ENCODE measurements at regions not wholly inside any gene's neighbourhood (a gene's known extent, or its start where the extent isn't known, plus 50 kb on each side); places are given as distances from the start of the nearest gene placed in this dataset.
"Not testable (repeated sequence)": the region's sequence is repeated elsewhere in the genome, so short reads cannot be mapped to it uniquely, and the experiment has no call there.

- no peak for DNase-seq (ENCODE audit: extremely low read depth, low read depth, low spot score)
Measured at GRCh38 chr3:146382386-146382785, 87.0 kb downstream of the PLSCR2 start.

- DNase-seq (ENCODE audit: extremely low read depth, low read depth, low spot score): no peak
Measured at GRCh38 chr3:146380046-146380445, 89.3 kb downstream of the PLSCR2 start.

DNA sequence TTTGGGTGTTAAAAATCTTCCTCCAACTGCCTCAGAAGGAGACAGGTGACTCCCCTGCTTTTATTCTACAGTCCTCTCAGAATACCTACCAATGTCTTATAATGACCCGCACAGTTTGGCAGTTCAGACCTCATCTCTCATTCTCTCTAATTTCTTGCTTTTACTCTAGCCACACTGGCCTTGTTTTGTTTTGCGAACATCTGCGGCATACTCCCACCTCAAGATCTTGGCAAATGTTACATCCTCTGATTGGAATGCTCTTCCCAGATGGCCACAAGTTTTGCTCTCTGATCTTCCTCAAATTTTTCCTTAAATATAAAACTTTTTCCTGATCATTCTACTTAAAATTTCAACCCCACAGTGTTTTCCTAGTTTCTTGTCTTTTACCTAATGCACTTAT is 94.1 kb downstream of the PLSCR2 start:
- DNase-seq (ENCODE audit: extremely low read depth, low read depth, low spot score): no peak

DNA sequence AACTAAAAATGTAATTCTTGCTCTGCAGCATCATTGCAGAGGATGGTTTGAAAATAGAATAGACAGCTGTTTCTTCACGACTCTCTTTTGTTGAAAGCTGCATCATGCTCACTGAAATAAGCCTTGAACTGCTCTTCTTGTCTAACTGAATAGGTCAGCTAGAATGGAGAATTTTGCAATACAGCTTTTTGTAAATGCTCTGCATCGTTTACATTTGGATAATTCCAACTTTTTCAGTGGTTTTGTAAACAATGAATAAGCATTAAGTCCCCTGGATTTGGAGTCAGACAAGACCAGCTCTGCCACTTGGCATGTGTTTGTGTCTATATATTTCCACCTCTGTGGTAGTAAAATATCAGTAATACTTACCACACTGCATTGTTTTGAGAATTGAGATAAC is 95.2 kb downstream of the PLSCR2 start:
- DNase-seq (ENCODE audit: extremely low read depth, low read depth, low spot score): no peak

GRCh38 chr3:146371902-146372301 is 97.5 kb downstream of the PLSCR2 start:
- DNase-seq (ENCODE audit: extremely low read depth, low read depth, low spot score): no peak

GRCh38 chr3:146368882-146369523 is 100.4 kb downstream of the PLSCR2 start:
- no peak for DNase-seq (ENCODE audit: extremely low read depth, low read depth, low spot score)

DNA sequence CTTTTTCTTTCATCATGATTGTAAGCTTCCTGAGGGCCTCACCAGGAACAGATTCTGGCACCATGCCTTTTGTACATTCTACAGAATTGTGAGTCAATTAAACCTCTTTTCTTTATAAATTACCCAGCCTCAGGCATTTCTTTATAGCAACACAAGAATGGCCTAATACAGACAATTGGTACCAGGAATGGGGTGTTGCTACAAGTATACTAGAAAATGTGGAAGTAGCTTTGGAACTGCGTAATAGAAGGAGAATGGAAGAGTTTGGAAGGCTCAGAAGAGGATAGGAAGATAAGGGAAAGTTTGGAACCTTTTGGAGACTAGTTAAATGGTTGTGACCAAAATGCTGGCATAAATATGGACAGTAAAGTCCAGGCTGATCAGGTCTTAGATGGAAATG is 108.9 kb upstream of the PLSCR4 start:
- DNase-seq (ENCODE audit: extremely low read depth, low read depth, low spot score): no peak

- not testable (repeated sequence) for DNase-seq (ENCODE audit: extremely low read depth, low read depth, low spot score)
Measured at GRCh38 chr3:146354421-146354820, 103.5 kb upstream of the PLSCR4 start.

GRCh38 chr3:146350852-146351251 is 99.9 kb upstream of the PLSCR4 start:
- no peak for DNase-seq (ENCODE audit: extremely low read depth, low read depth, low spot score)

DNA sequence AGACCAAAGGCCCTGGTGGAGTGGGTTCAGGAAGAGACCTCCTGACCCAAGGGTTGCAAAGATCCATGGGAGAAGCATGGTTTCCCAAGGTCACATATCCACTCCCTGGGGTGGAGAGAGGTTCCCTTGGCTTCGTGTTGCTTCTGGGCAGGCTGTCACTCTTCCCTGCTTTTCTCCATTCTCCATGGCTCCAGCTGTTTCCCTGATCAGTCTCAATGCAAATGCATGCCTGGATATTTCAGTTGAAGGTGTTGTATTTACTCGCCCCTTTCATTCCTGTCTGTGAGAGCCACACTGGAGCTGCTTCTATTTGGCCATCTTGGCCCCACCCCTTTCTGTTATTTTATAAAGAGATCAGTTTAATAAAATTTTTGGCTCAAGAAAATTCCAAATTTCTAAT is 95.0 kb upstream of the PLSCR4 start:
- DNase-seq (ENCODE audit: extremely low read depth, low read depth, low spot score): no peak

GRCh38 chr3:146343551-146343950 is 92.6 kb upstream of the PLSCR4 start:
- no peak for DNase-seq (ENCODE audit: extremely low read depth, low read depth, low spot score)

- DNase-seq (ENCODE audit: extremely low read depth, low read depth, low spot score): no peak
Measured at GRCh38 chr3:146342989-146343388, 92.1 kb upstream of the PLSCR4 start.

DNA sequence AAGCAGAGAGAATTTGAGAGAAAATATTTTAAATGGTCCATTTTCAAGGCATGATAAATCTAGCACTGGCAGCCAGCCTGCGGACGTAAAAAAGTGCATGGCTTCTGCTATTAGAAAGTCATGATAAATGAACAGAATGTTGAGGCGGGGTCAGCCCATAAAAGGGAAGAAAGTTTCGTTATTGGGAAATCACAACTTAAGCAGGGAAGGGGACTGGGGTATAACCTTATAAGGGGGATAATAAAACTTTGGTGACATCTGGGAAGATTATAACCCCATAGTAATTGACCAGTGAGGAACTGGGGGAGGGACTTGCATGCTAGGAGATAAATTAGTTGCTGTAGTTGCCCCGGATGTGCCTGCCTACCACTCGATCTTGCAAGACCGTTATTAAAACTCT is 88.4 kb upstream of the PLSCR4 start:
- DNase-seq (ENCODE audit: extremely low read depth, low read depth, low spot score): no peak

GRCh38 chr3:146337991-146338390 is 87.1 kb upstream of the PLSCR4 start:
- DNase-seq (ENCODE audit: extremely low read depth, low read depth, low spot score): no peak

DNA sequence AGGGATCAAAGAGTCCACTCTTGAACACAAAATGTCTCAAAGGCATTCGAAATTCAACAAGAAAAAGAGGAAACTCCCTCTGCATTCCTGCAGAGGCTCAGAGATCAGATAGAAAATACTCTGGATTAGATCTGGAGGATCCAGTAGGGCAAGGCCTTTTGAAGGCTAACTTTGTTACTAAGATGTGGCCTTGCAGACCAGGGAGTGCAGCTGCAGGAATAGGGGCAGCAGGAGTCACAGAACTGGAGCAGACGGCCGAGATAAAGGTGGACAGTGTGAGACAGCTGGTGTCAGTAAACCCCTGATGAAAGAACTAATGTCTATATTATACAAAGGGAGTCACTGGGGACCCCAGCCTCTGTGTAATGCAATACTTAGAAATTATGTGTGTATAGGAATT is 84.5 kb upstream of the PLSCR4 start:
- DNase-seq (ENCODE audit: extremely low read depth, low read depth, low spot score): no peak

GRCh38 chr3:146334151-146334550 is 83.2 kb upstream of the PLSCR4 start:
- no peak for DNase-seq (ENCODE audit: extremely low read depth, low read depth, low spot score)

DNA sequence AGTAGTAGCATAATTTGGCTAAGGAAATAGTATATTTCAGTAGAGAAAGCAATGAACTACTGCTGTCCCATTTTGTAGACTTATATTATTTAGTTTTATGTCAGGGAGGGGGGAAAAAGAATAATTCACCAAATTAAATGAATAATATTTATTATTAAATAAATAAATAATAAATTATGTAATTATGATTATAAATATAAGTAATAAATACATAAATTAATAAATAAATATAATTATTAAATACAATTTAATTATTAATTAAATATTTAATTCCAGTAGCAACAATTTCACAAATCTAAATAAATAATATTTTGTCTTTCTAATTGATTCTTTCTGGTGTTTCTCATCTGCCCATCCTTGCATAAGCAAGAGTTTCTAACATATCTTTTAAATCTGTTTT is 81.1 kb upstream of the PLSCR4 start:
- DNase-seq (ENCODE audit: extremely low read depth, low read depth, low spot score): no peak

DNA sequence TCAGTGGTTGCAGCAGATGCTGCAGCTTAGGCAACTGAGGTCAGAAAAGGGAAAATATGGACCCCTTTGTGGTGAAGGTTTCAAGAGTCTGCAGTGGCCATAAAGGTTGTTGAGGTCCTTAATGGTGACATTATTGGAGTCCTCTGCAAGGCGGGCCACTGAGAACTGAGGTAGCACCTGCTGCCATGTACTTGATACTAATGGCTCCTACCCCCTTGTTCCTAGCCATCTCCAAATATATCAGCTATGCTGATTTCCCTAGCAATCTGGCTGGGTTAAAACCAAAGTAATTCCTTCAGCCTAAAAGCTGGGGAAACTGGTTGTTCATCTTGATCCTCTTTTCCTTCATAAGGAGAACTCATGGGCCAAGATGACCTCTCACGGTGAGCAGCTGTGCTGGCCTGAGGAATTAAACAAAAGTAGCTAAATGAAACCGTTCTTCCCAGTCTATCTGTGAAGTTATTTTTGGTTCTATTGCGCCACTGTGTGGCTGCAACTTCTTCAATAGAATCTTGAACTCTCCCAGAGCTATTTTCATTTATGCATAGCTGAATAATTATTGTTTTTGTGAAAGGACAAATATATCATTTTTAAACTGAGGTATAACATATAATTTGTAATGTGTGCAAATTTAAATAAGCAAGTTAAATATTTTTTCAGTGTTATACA is 76.1 kb upstream of the PLSCR4 start:
- peak; percentile 75 for DNase-seq (ENCODE audit: extremely low read depth, low read depth, low spot score)

DNA sequence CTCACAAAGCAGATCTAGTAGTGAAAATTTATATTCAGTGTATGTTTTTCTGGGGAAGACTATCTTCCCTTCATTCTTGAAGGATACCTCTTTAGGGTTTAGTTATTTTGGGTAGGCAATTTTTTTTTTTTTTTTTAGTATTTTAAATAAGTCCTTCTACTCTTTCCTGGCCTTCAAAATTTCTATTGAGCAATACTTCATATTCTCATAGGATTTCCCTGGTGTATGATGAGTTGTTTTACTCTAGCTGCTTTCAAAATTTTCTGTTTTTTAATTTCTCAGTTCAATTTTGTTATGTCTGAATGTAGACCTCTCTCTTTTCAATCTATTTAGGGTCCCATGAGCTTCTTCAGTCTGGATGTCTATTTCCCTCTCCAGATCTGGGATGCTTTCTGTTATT is 74.3 kb upstream of the PLSCR4 start:
- no peak for DNase-seq (ENCODE audit: extremely low read depth, low read depth, low spot score)

DNA sequence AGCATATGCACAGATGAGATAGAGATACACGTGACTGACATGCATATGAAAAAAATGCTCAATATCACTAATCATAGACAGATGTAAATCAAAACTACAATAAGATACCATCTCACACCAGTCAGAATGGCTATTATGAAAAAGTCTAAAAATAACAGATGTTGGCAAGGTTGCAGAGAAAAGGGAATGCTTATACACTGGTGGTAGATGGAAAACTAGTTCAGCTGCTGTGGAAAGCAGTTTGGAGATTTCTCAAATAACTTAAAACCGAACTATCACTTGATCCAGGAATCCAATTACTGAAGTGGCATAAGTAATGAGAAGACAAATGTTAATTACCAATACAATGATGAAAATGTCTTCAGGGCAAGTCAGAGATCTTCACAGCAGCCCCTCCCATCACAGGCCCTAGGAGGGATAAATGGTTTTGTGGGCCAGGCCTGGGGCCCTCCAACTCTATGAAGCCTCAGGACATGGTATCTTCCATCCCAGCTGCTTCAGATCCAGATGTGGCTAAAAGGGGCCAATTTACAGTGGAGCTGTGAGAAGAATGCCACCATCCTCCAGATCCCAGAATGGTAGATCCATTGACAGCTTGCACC is 71.4 kb upstream of the PLSCR4 start:
- DNase-seq (ENCODE audit: extremely low read depth, low read depth, low spot score): no peak

DNA sequence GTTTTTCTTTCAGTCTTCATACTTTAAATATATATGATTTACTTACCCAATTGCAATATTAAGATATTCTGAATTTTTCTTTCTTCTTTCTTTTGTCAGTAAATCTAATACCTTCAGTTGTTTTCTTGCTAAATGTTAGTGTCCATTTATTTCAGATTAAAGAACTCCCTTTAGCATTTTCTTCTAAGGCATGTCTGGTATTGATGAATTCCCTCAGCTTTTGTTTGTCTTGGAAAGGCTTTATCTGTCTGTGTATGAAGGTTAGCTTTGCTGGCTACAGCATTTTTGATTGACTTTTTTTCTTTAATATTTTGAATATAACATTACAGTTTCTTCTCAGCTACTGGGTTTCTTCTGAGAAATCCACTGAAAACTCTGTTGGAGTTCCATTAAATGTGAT is 64.0 kb upstream of the PLSCR4 start:
- no peak for DNase-seq (ENCODE audit: extremely low read depth, low read depth, low spot score)

- DNase-seq (ENCODE audit: extremely low read depth, low read depth, low spot score): peak; percentile 80
Measured at GRCh38 chr3:146313746-146314111, 62.8 kb upstream of the PLSCR4 start.

Data from glomerular endothelial cell (primary cell).